GM18505 (cell line): ENCODE measurements at regions not wholly inside any gene's neighbourhood (a gene's known extent, or its start where the extent isn't known, plus 50 kb on each side); places are given as distances from the start of the nearest gene placed in this dataset.

Source experiments
- ATAC-seq: cut with Tn5 transposase; IDR thresholded peaks from one replicate; pipeline ENCODE4 v1.9.1; 2021; ENCODE audit not compliant: unreplicated experiment
- POLR2A ChIP-seq: IDR thresholded peaks from 4 replicates; pipeline ENCODE4 v1.6.1; 2011; ENCODE audit warnings: borderline replicate concordance; ENCODE audit not compliant: insufficient read depth, insufficient read length; ENCODE audit errors: extremely low read depth

- no peak for TF ChIP-seq POLR2A
- no peak for ATAC-seq
Measured at GRCh38 chr5:166338801-166339200, 1952.6 kb upstream of the WWC1 start.

DNA sequence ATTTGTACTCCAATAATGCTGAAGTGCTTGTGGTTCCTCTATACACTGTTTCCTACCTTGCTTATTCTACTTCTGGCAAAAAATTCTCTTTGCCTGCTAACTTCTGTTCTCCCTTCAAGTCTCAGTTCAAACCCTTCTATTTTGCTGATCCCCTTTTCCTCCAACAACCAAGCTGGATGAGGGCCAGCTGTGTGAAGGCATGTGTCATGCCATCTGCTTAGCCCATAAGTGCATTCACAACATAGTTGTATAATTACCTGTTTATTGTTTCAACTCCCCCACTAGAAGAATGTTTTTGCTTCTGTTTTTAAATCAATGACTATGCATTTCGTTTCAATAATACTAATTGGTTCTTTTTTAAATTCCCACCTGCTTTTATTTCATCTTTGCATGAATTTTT lies 1951.4 kb upstream of the WWC1 start:
- no peak for ATAC-seq
- no peak for TF ChIP-seq POLR2A

DNA sequence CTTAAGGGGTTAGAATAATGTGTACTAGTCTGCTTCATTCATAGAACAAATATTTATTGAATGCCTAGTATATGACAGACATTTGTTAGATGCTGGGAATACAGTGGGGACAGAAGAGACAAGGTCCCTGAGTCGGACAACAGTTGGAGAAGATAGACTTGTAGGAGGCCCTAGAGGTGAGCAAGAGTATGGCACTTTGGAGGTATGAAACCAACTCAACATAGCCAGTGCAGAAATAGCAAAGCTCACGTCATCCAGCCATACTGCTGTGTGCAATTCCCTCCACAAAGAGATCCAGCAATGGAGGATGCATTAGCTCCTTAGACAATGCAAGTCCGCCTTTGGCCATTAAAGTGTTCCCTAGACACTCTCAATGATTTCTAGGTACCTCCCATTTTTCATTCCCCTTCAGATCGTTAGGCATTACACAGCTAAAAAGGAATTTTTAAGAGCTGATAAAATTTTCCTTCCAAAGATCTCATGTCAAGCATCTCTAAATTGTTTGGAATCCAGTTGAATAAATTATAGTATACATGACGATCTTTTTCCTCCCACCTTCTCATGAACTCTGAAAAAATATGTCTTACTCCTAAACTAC lies 1949.6 kb upstream of the WWC1 start:
- no peak for TF ChIP-seq POLR2A
- no peak for ATAC-seq

- no peak for ATAC-seq
- no peak for TF ChIP-seq POLR2A
Measured at GRCh38 chr5:166342402-166342801, 1949.0 kb upstream of the WWC1 start.

- no peak for ATAC-seq
- TF ChIP-seq POLR2A, result no peak
Measured at GRCh38 chr5:166346726-166347374, 1944.6 kb upstream of the WWC1 start.

- TF ChIP-seq POLR2A, result no peak
- no peak for ATAC-seq
Measured at GRCh38 chr5:166349046-166349445, 1942.4 kb upstream of the WWC1 start.

- TF ChIP-seq POLR2A, result no peak
- ATAC-seq, result no peak
Measured at GRCh38 chr5:166353580-166353979, 1937.9 kb upstream of the WWC1 start.

- TF ChIP-seq POLR2A, result no peak
- ATAC-seq, result no peak
Measured at GRCh38 chr5:166354332-166354731, 1937.1 kb upstream of the WWC1 start.

- TF ChIP-seq POLR2A, result no peak
- no peak for ATAC-seq
Measured at GRCh38 chr5:166356096-166356495, 1935.3 kb upstream of the WWC1 start.

- TF ChIP-seq POLR2A, result no peak
Measured at GRCh38 chr5:166358127-166358830, 1933.2 kb upstream of the WWC1 start.

DNA sequence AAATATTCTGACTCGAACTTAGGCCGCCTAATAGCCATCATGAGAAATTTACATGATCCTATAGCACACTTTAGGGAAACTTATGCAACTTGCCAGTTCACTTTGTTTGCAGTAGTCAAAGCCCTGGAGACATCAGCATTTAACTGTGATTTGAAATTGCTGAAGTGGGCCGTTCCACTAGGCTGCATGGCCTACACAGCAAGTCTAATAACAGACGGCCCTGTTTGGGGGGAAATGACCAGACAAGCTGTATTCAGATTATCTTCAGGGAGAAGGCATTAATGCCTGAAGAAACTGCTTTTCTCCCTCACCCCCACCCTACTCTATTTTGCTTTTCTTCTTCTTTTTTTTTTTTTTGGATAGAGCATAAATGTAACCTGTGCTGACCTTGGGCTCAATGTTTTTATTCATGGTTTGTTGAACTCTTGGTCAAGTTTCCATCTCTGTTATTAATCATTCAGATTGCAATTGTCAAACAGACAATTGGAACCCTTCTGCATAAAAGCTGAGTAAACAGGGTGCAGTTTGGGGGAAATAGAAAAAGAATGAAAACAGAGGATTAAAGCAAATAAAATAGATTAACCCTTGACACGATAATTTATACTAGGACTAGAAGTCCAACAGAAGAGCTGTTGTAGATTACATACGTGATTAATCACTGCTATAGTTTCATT lies 1928.2 kb upstream of the WWC1 start:
- TF ChIP-seq POLR2A, result no peak
- no peak for ATAC-seq

More at GRCh38 chr5:166358127-166358830, 1933.2 kb upstream of the WWC1 start:
- no peak for ATAC-seq

- TF ChIP-seq POLR2A, result no peak
- ATAC-seq, result no peak
Measured at GRCh38 chr5:166365164-166365563, 1926.3 kb upstream of the WWC1 start.

DNA sequence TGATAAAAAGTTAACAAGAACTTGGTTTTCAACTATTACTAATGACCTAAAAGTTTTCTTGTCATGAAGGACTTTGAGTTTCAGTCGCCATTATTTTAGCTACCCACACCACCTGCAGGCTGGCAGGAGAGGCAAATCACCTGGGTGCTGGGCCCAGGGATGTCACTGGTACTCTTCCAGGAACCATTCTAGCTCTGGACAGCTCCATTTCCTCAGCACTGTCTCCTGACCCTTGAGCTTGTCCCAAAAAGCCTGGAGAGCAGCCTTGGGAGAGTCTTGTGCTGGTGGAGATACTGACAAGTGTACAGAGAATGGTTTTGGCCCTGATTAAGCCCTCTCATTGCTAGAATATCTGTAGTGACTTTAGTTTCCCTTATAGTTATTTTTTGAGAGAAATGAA lies 1924.1 kb upstream of the WWC1 start:
- ATAC-seq, result no peak
- no peak for TF ChIP-seq POLR2A
